GM12878 (cell line): ENCODE measurements at regions not wholly inside any gene's neighbourhood (a gene's known extent, or its start where the extent isn't known, plus 50 kb on each side); places are given as distances from the start of the nearest gene placed in this dataset.
"Not testable (repeated sequence)": the region's sequence is repeated elsewhere in the genome, so short reads cannot be mapped to it uniquely, and the experiment has no call there.

Experiments
- BCL3 ChIP-seq: IDR thresholded peaks from 2 replicates; pipeline ENCODE4 v1.6.1; 2011; ENCODE audit warnings: borderline replicate concordance, low read depth, mild to moderate bottlenecking, moderate library complexity, low read length; ENCODE audit not compliant: insufficient read depth, poor library complexity, severe bottlenecking
- CTCF ChIP-seq, 3 experiments: IDR thresholded peaks in 2 of 3; conservative IDR thresholded peaks in 1 of 3; 2 replicates each; pipeline ENCODE4 v1.5.1; 2011; ENCODE audit warnings: low read depth in 3 of 3, low read length in 3 of 3, mild to moderate bottlenecking in 3 of 3, control low read depth in 2 of 3, moderate library complexity in 2 of 3, inconsistent platforms in 1 of 3, mixed read lengths in 1 of 3; ENCODE audit not compliant: control insufficient read depth in 2 of 3, insufficient read depth in 1 of 3; ENCODE audit errors: extremely low read depth in 1 of 3
- IKZF2 ChIP-seq, 2 experiments: fragments of 450-650 bp; IDR thresholded peaks; 2 replicates each; pipeline ENCODE4 v1.6.1; 2017; ENCODE audit warnings: mild to moderate bottlenecking in 2 of 2, moderate library complexity in 2 of 2
- MAX ChIP-seq: IDR thresholded peaks from 2 replicates; pipeline ENCODE4 v1.6.1; 2012; ENCODE audit warnings: low read depth, low read length, improper control_type of control experiment
- NFYA ChIP-seq: IDR thresholded peaks from 2 replicates; pipeline ENCODE4 v1.6.1; 2011; ENCODE audit warnings: low read depth, mild to moderate bottlenecking, low read length, improper control_type of control experiment, borderline replicate concordance
- NR2C2 ChIP-seq: IDR thresholded peaks from 2 replicates; pipeline ENCODE4 v1.6.1; 2011; ENCODE audit warnings: borderline replicate concordance, low read depth; ENCODE audit not compliant: control insufficient read depth, insufficient read length
- POLR2A ChIP-seq: IDR thresholded peaks from 2 replicates; pipeline ENCODE4 v1.6.1; 2011; ENCODE audit warnings: low read depth, mild to moderate bottlenecking, low read length
- RAD51 ChIP-seq: fragments of 450-650 bp; IDR thresholded peaks from 2 replicates; pipeline ENCODE4 v1.6.1; 2016; ENCODE audit warnings: moderate library complexity, mild to moderate bottlenecking, inconsistent platforms
- TARDBP ChIP-seq: IDR thresholded peaks from 2 replicates; pipeline ENCODE4 v1.6.1; 2016; ENCODE audit warnings: borderline replicate concordance
- ZNF207 ChIP-seq: fragments of 450-650 bp; IDR thresholded peaks from 2 replicates; pipeline ENCODE4 v1.6.1; 2014; ENCODE audit warnings: antibody characterized with exemption, mild to moderate bottlenecking, borderline replicate concordance
- ZNF274 ChIP-seq: IDR thresholded peaks from one replicate; pipeline ENCODE4 v1.8.0; 2011; ENCODE audit not compliant: insufficient read length, insufficient read depth
- ZNF687 ChIP-seq: fragments of 450-650 bp; IDR thresholded peaks from 2 replicates; pipeline ENCODE4 v1.6.1; 2017; ENCODE audit warnings: mild to moderate bottlenecking, moderate library complexity

GRCh38 chr5:78711670-78712069 lies 63.1 kb upstream of the LHFPL2 start:
- not testable (repeated sequence) for TF ChIP-seq CTCF (IDR thresholded peaks at IDR 0.05 in 2 of 3, conservative IDR thresholded peaks at IDR 0.05 in 1 of 3; ENCODE audit: control insufficient read depth in 2 of 3, extremely low read depth in 1 of 3, insufficient read depth in 1 of 3, low read depth in 3 of 3, low read length in 3 of 3); RAD51; NFYA; BCL3; POLR2A; NR2C2; ZNF274; IKZF2 (IDR thresholded peaks at IDR 0.05); ZNF207; TARDBP; MAX; ZNF687
